ENCODE measurements at regions not wholly inside any gene's neighbourhood (a gene's known extent, or its start where the extent isn't known, plus 50 kb on each side); places are given as distances from the start of the nearest gene placed in this dataset.
A peak's percentile ranks its signal among the peaks of the same experiment; 100 is the strongest.
"Not testable (repeated sequence)": the region's sequence is repeated elsewhere in the genome, so short reads cannot be mapped to it uniquely, and the experiment has no call there.

DNA sequence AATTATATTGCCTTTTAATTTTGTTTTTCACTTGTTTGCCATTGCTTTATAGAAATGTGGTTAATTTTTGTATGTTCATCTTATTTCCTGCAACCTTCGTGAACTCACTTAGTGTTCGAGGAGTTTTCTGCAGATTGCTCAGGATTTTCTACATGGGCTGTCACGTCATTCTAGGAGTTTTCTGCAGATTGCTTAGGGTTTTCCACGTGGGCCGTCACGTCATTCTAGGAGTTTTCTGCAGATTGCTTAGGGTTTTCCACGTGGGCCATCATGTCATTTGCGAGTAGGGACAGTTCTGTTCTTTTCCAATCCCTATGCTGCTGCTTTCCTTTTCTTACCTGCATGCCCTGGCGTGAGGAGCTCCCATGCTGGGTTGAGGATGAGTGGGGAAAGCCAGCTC, 125.7 kb downstream of the IGLL1 start:
- H4K12ac ChIP-seq (ENCODE audit: low read depth, low read length); H3K4me2 ChIP-seq (ENCODE audit: low read length); H2BK5ac ChIP-seq (ENCODE audit: low read depth, low read length, poor library complexity); H4K91ac ChIP-seq (ENCODE audit: low read depth, low read length); H3K18ac ChIP-seq (ENCODE audit: low read length); H3K23ac ChIP-seq (ENCODE audit: low read length); H3K4ac ChIP-seq (ENCODE audit: low read depth, low read length); H3K9ac ChIP-seq (ENCODE audit: low read length); H3K4me3 ChIP-seq (ENCODE audit: low read depth, low read length); H3K27me3 ChIP-seq (ENCODE audit: insufficient read depth, low read length); H3K14ac ChIP-seq (ENCODE audit: low read length); H3K79me2 ChIP-seq (ENCODE audit: control insufficient read depth, insufficient read depth, low read length, poor library complexity); DNase-seq; H2BK120ac ChIP-seq (ENCODE audit: insufficient read depth, low read length, poor library complexity); H2AK5ac ChIP-seq (ENCODE audit: low read length); H2AFZ ChIP-seq (ENCODE audit: insufficient read depth, low read length, poor library complexity); H3K79me1 ChIP-seq (ENCODE audit: low read length); H3K27ac ChIP-seq (ENCODE audit: low read depth, low read length); H2BK12ac ChIP-seq (ENCODE audit: low read length); H3K36me3 ChIP-seq (ENCODE audit: control insufficient read depth in 1 of 2, insufficient read depth in 2 of 2, low read length in 2 of 2); H3K9me3 ChIP-seq (ENCODE audit: insufficient read depth, low read depth, low read length); H4K8ac ChIP-seq (ENCODE audit: low read depth, low read length): not testable (repeated sequence)
- WGBS (ENCODE audit: extremely low coverage, insufficient coverage, insufficient read length): no CpG with 5 or more reads among the region's 9 CpGs
- H3K4me1 ChIP-seq (ENCODE audit: control insufficient read depth in 1 of 2, insufficient read depth in 2 of 2, low read length in 2 of 2): peaks cover 5 to 13% of the 10 kb centered on the region in 2 experiments

DNA sequence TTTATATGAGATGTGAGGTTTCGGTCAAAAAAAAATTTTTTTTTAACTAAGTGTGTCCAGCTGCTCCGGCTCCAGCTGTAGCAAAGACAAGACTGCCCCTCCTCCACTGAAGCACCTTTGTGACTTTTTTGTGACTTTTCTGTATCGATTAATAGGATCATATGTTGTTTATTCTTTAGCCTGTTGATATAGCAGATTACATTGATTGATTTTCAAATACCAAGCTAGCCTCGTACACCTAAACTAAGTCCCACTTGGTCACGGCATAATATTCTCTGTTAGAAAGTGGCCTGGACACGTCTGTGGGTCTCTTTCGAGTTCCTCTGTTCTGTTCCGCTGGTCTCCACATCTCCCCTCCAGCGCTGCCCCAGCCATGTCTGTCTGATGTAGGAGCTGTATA, 126.8 kb downstream of the IGLL1 start:
- Histone ChIP-seq H3K79me2 (ENCODE audit: control insufficient read depth, insufficient read depth, low read length, poor library complexity) (no peaks in the 10 kb centered on the region), H4K8ac (ENCODE audit: low read depth, low read length) (no peak overlapping the region), H3K4ac (ENCODE audit: low read depth, low read length) (no peak overlapping the region), H3K9ac (ENCODE audit: low read length) (no peak overlapping the region), H4K91ac (ENCODE audit: low read depth, low read length) (no peak overlapping the region), H3K4me2 (ENCODE audit: low read length) (no peak overlapping the region), H2BK120ac (ENCODE audit: insufficient read depth, low read length, poor library complexity) (no peak overlapping the region), H3K79me1 (ENCODE audit: low read length) (no peaks in the 10 kb centered on the region), H3K36me3 (ENCODE audit: control insufficient read depth in 1 of 2, insufficient read depth in 2 of 2, low read length in 2 of 2) (no peaks in the 10 kb centered on the region), H2BK12ac (ENCODE audit: low read length) (no peak overlapping the region), H3K18ac (ENCODE audit: low read length) (no peak overlapping the region), H3K9me3 (ENCODE audit: insufficient read depth, low read depth, low read length) (peaks cover 1% of the 10 kb centered on the region), H2AFZ (ENCODE audit: insufficient read depth, low read length, poor library complexity) (no peak overlapping the region), H3K4me1 (ENCODE audit: control insufficient read depth in 1 of 2, insufficient read depth in 2 of 2, low read length in 2 of 2) (peaks cover 5 to 9% of the 10 kb centered on the region in 2 experiments), H2BK5ac (ENCODE audit: low read depth, low read length, poor library complexity) (no peak overlapping the region), H2AK5ac (ENCODE audit: low read length) (no peak overlapping the region), H3K23ac (ENCODE audit: low read length) (no peak overlapping the region), H3K27ac (ENCODE audit: low read depth, low read length) (no peak overlapping the region), H3K27me3 (ENCODE audit: insufficient read depth, low read length) (no peaks in the 10 kb centered on the region), H4K12ac (ENCODE audit: low read depth, low read length) (no peak overlapping the region), H3K4me3 (ENCODE audit: low read depth, low read length) (no peak overlapping the region), H3K14ac (ENCODE audit: low read length) (no peak overlapping the region)
- no peak for DNase-seq
- 100% methylated on average over 1 of the region's 9 CpGs for WGBS (ENCODE audit: extremely low coverage, insufficient coverage, insufficient read length)

DNA sequence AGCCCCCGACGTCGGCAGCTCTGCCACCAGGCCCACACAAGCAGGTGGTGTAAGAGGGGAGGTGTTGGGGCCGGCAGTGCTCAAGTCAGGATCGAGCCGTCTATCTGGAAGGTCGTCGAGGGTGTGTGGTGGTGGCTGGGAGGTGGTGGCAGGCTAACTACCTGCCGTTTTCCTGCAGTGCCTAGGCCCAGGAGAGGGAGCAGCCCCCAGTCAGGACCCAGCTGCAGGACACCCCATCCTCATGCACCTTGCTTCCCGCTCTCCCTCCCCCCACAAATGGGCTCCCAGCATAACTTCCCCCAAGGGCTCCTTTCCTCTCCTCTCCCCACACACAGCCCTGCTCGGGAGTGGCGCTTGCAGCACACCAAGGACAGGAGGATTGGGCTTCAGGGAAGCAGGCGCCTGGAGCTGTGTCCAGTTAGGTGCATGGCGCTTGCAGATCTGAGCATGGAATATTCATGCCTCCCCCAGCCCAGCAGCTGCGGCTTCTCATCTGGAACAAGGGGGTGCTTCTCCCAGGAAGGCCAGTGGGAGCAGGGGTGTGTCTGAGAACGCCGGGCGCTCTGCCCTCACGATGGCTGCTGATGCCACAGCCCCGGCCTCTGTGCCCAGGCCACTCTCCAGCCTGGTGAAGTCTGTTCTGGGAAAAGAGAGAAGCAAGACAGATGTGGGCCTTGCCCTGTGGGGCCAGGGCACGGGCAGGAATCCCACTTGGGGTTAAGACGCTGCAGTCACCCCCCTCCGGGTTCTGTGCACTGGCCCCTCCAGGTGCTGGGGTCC, 127.7 kb downstream of the IGLL1 start:
- no peak overlapping the region for H2AK5ac ChIP-seq (ENCODE audit: low read length)
- no peak overlapping the region for H3K14ac ChIP-seq (ENCODE audit: low read length)
- no peak overlapping the region for H4K8ac ChIP-seq (ENCODE audit: low read depth, low read length)
- H3K4me2 ChIP-seq (ENCODE audit: low read length): no peak overlapping the region
- H3K4me1 ChIP-seq (ENCODE audit: control insufficient read depth in 1 of 2, insufficient read depth in 2 of 2, low read length in 2 of 2): peaks cover 2 to 6% of the 10 kb centered on the region in 2 experiments
- no peak overlapping the region for H3K4me3 ChIP-seq (ENCODE audit: low read depth, low read length)
- H2BK5ac ChIP-seq (ENCODE audit: low read depth, low read length, poor library complexity): no peak overlapping the region
- no peak overlapping the region for H3K9ac ChIP-seq (ENCODE audit: low read length)
- H3K4ac ChIP-seq (ENCODE audit: low read depth, low read length): no peak overlapping the region
- no CpG with 5 or more reads among the region's 23 CpGs for WGBS (ENCODE audit: extremely low coverage, insufficient coverage, insufficient read length)
- H3K79me2 ChIP-seq (ENCODE audit: control insufficient read depth, insufficient read depth, low read length, poor library complexity): no peaks in the 10 kb centered on the region
- no peaks in the 10 kb centered on the region for H3K36me3 ChIP-seq (ENCODE audit: control insufficient read depth in 1 of 2, insufficient read depth in 2 of 2, low read length in 2 of 2)
- no peak overlapping the region for H4K12ac ChIP-seq (ENCODE audit: low read depth, low read length)
- H2BK120ac ChIP-seq (ENCODE audit: insufficient read depth, low read length, poor library complexity): no peak overlapping the region
- no peak overlapping the region for H2BK12ac ChIP-seq (ENCODE audit: low read length)
- H4K91ac ChIP-seq (ENCODE audit: low read depth, low read length): no peak overlapping the region
- peaks cover 1% of the 10 kb centered on the region for H3K9me3 ChIP-seq (ENCODE audit: insufficient read depth, low read depth, low read length)
- H3K79me1 ChIP-seq (ENCODE audit: low read length): no peaks in the 10 kb centered on the region
- no peak overlapping the region for H2AFZ ChIP-seq (ENCODE audit: insufficient read depth, low read length, poor library complexity)
- no peak for DNase-seq
- no peak overlapping the region for H3K27ac ChIP-seq (ENCODE audit: low read depth, low read length)
- no peak overlapping the region for H3K23ac ChIP-seq (ENCODE audit: low read length)
- H3K18ac ChIP-seq (ENCODE audit: low read length): no peak overlapping the region
- no peaks in the 10 kb centered on the region for H3K27me3 ChIP-seq (ENCODE audit: insufficient read depth, low read length)

DNA sequence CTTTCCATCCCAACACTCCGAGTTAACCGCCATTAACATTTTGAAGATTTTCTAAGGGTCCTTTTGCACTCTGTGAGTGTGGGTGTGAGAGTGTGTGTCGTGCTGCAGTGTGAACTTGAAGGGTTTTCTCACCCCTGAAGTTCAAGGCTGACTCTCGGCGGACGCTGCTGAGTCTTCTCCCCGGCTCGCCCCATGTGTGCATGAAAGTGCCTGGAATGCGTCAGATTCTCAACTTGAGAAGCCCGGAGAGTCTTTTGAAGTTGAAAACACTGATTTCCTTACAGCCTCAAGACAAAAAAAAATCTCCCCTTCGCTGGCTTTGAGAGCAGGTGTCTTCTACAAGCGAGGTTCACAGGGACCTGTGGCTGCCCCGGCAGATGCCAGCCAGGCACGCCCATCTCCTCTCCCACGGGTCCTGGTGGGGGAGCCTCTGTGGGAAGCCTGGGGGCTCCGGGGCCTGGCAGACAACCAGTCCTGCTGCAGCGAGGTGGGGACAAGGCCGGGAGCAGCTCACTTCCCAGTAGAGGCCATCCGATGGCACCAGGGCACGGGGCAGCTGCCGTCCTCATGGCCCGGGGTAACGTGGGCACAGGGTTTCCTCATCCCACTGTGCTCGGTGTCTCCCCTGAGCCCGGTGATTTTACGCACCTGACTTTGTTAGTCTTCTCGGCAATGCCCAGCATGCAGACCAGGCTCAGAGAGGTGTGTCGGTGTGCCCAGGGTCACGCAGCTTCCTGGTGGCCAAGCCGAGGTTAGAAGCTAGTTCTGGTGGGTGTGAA, 128.4 kb downstream of the IGLL1 start:
- H4K12ac ChIP-seq (ENCODE audit: low read depth, low read length); H3K36me3 ChIP-seq (ENCODE audit: control insufficient read depth in 1 of 2, insufficient read depth in 2 of 2, low read length in 2 of 2); H3K14ac ChIP-seq (ENCODE audit: low read length); H2BK12ac ChIP-seq (ENCODE audit: low read length); H2AK5ac ChIP-seq (ENCODE audit: low read length); H3K79me1 ChIP-seq (ENCODE audit: low read length); H3K4me1 ChIP-seq (ENCODE audit: control insufficient read depth in 1 of 2, insufficient read depth in 2 of 2, low read length in 2 of 2); H3K4me2 ChIP-seq (ENCODE audit: low read length); H2BK120ac ChIP-seq (ENCODE audit: insufficient read depth, low read length, poor library complexity); H3K27ac ChIP-seq (ENCODE audit: low read depth, low read length); H3K18ac ChIP-seq (ENCODE audit: low read length); H3K4ac ChIP-seq (ENCODE audit: low read depth, low read length); H3K4me3 ChIP-seq (ENCODE audit: low read depth, low read length); H4K91ac ChIP-seq (ENCODE audit: low read depth, low read length); H4K8ac ChIP-seq (ENCODE audit: low read depth, low read length); H3K9me3 ChIP-seq (ENCODE audit: insufficient read depth, low read depth, low read length); H3K27me3 ChIP-seq (ENCODE audit: insufficient read depth, low read length); H2AFZ ChIP-seq (ENCODE audit: insufficient read depth, low read length, poor library complexity); H3K79me2 ChIP-seq (ENCODE audit: control insufficient read depth, insufficient read depth, low read length, poor library complexity); H3K9ac ChIP-seq (ENCODE audit: low read length); H3K23ac ChIP-seq (ENCODE audit: low read length); H2BK5ac ChIP-seq (ENCODE audit: low read depth, low read length, poor library complexity): not testable (repeated sequence)
- DNase-seq: peak in 1 of 2 donors; percentile 18
- WGBS (ENCODE audit: extremely low coverage, insufficient coverage, insufficient read length): no CpG with 5 or more reads among the region's 30 CpGs
